ENCODE measurements at regions not wholly inside any gene's neighbourhood (a gene's known extent, or its start where the extent isn't known, plus 50 kb on each side); places are given as distances from the start of the nearest gene placed in this dataset.
A peak's percentile ranks its signal among the peaks of the same experiment; 100 is the strongest.
"Not testable (repeated sequence)": the region's sequence is repeated elsewhere in the genome, so short reads cannot be mapped to it uniquely, and the experiment has no call there.

DNA sequence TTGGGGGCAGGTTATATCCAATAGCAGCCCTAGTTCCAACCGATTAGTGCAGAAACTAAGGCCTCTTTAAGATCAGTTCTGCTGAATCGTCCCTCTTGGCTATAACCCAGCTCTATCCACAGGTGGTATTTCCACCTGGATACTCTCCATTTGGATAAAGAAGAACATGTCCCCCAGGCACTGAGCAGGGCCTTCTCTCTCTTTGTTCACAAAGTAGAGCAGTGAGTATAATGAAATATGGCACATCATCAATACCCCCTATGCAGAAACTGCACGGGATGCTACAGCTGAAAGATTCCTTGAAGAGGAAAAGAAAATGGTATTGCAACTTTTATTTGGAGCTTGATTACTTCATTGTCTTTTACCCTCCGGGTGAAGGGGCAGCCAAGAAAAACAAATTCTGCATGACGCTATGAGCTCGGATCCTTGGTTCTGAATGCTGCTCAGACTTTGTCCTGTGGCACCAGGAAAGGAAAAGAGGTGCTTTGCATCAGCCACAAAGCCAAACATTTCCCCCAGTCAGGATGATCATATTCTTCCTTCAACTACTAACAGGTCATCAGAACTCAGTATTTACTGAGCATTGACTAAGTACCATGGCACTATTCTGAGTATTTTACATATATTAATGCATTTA, 399.7 kb downstream of the NPIPA8 start:
- no peak for DNase-seq

DNA sequence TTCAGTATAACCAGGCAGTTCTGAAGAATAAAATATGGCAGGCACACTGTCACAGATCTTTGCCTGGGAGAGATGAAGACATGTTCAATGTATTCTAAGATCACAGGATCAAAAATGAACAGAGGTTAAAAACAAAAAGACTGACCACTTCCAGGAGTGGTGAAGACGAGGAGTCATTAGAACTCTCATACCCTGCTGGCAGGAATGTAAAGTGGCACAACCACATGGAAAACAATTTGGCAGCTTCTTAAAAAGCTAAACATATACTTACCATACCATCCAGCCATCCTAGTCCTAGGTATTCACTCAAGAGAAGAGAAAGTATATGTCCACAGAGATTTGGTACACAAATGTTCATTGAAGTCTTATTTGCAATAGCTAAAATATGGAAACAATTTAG, 406.3 kb downstream of the NPIPA8 start:
- no peak for DNase-seq

GRCh38 chr16:17926866-17927399, 409.6 kb downstream of the NPIPA8 start:
- DNase-seq = no peak

DNA sequence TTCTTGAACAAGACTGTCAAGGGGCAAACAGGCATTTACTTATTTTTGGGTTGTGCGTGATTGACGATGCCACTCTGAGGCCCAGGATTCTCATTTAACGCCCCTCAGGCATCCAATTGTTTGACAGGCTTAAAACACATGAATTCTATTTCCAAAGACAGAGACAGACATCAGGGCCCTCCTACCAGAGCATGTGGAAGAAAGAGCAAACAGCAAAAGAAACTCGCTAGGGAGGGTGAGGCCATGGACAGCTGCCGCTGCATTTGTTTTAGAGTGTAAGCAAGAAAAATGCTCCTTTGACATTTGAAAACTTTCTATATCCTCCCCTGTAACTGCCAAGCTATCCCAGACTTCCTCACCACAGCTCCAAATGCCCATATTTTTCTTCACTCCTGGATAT, 410.1 kb downstream of the NPIPA8 start:
- no peak for DNase-seq

DNA sequence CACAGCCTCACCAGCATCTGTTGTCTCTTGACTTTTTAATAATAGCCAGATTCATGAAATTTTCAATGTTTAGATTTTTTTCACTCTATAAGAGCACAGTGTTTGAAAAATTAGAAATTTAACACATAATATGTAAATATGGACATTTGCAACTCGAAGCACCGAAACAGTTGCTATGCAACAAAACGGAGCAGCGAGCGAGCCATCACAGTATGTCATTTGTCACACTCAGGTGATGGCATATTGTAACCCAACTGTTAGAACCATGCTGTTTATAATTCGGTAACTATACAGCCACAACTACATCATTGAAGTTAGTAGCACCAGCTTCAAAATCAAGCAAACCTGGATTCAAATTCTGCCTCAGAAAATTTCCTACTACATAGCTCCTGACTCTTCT, 410.8 kb downstream of the NPIPA8 start:
- no peak for DNase-seq

DNA sequence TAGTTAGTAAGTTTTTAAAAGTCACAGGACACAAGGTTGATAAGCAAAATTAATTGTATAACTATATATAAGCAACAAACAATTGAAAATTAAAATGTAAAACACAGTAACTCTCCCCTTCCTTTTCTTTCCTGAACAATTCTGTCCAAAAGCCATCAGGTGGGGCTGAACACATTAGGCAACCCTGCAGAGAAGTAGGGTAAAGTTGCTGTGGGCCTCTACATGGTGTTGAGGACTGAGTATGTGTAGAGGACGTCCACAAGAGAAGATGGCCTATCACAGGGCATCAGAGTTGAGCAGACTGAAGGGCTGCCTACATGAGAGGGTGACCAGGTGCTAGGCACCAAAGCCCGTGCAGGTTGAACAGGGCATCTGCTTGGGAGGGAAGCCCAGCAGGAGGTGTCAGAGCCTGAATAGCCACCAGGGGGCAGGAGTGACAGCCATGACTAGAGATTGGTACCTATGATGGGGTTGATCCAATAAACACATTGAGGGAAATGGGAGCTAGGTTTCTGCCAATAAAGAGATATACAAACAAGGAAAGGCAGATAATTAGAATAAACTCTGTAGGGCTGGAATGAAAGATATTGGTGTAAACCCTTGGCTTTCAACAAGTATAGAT, 415.1 kb downstream of the NPIPA8 start:
- DNase-seq = peak; percentile 13

DNA sequence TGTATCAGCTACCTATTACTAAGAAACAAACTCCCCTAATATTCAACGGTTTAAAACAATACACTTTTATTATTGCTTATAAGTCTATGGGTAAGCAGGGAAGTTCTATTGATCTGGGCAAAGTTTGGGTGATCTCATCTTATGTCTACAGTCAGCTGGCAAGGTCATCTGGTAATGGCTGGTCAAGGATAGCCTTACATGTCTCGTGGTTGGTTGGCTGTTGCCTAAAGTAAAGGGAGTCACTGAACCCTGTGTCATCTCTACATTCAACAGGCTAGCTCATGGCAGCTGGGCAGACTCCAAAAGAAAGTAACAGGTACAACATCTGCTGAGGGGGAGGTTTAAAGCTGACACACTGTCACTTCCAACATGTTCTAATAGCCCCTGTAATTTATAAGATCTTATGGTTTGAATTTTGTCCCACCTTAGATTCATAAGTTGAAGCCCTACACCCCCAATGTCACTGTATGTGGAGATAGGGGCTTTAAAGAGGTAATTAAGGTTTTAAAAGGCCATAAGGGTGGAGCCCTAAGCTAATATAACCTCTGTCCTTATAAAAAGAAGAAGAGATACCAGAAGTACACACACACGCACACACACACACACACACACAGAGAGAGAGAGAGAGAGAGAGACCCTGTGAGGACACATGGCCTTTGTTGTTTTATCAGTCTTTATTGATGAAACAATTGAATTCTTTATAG, 419.1 kb downstream of the NPIPA8 start:
- no peak for DNase-seq

- DNase-seq = no peak
Observed at GRCh38 chr16:17915791-17916190, 420.7 kb downstream of the NPIPA8 start.

DNA sequence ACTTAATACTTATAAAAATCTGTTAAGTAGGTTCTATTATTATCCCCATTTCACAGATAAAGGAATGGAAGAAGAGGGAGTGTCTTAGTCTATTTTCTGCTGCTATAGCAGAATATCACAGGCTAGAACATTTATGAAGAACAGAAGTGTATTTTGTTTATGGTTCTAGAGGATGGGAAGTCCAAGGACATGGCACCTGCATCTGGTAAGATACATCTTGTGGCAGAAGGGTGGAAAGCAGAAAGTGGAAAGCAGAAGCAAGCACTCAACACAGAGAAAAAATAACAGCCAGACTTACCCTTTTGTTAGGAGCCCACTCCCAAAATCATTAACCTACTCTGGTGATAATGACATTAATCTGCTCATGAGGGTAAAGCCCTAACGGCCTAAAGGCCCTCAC, 422.4 kb downstream of the NPIPA8 start:
- no peak for DNase-seq

GRCh38 chr16:17911578-17911977, 425.0 kb downstream of the NPIPA8 start:
- DNase-seq = not testable (repeated sequence)

GRCh38 chr16:17906626-17907025, 429.9 kb downstream of the NPIPA8 start:
- DNase-seq = not testable (repeated sequence)

DNA sequence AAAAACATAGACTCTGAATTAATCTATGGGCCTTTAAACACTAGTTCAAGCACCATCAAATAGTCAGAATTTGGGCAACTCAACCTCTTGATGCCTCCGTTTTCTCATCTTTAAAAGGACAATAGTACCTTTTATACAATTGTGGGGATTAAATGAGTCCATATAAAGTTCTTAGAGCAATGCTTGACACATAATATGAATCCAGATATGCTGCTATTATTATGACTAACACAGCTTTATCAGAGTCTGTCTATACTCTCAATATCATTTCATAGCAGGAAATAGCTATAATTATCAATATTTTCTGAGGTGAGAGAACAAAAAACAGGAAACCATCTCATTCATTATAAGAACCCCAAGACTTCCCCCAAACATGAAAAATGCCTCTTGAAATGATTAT, 430.5 kb upstream of the XYLT1 start:
- no peak for DNase-seq

DNA sequence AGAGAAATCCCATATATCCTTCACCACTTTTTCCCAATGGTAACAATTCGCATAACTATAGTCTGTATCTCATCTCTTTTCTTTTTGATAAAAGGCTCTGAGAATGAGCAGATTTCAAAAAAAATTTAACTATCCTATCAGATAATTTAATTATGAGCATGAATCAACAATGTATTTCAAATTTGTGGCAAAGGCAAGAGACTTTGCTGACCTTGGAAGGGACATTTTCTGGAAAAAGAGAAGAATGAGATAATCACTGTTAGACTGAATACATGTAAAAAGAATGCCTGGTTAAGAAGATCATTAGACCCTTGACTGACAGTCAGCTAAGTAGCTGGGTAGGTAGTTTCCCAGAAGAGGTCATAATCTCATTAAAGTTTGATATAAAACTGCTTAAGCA, 428.4 kb upstream of the XYLT1 start:
- no peak for DNase-seq

DNA sequence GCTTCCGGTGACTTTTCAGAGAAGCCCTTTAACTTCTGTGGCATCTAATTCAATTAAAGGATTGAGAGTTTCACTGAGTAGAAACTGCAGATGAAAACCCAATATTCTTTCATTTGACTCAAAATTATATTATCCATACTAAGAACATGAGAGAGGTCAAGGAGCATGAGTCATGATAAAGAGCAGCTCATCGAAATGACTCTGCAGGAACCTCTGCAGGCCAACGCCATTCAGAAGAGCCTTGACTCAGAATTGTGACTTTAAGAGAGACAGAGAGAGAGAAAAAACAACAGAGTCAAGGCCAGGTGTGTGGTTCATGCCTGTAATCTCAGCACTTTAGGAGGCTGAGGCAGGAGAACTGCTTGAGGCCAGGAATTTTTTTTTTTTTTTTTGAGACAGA, 417.2 kb upstream of the XYLT1 start:
- no peak for DNase-seq

DNA sequence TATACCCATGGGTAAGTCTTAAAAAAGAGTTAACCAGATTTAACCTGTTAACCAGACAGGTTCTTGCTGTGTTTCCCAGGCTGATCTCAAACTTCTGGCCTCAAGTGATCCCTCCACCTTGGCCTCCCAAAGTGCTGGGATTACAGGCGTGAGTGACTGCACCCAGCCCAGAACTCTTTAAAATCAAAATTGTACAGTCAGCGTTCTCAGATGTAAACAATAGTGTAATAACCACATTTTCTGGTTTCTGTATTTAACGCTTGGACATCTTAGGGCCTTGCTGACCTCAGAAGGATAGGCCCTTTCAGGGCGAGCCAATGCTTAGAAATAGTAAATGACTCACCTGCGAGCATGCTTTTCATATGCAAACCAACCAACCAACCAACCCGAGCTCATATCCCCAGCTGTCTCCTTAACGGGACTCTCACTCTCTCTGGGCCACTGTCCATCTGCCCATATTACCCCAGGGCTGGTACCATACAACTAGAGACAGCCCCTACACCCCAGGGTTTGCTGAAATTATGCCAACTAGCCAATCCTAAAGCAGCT, 415.0 kb upstream of the XYLT1 start:
- DNase-seq = no peak

- no peak for DNase-seq
Observed at GRCh38 chr16:17877821-17878360, 407.1 kb upstream of the XYLT1 start.

GRCh38 chr16:17866996-17867395, 396.2 kb upstream of the XYLT1 start:
- DNase-seq = no peak

GRCh38 chr16:17861981-17862479, 391.3 kb upstream of the XYLT1 start:
- no peak for DNase-seq

GRCh38 chr16:17858061-17858460, 387.3 kb upstream of the XYLT1 start:
- DNase-seq = no peak

GRCh38 chr16:17853958-17854357, 383.2 kb upstream of the XYLT1 start:
- no peak for DNase-seq

DNA sequence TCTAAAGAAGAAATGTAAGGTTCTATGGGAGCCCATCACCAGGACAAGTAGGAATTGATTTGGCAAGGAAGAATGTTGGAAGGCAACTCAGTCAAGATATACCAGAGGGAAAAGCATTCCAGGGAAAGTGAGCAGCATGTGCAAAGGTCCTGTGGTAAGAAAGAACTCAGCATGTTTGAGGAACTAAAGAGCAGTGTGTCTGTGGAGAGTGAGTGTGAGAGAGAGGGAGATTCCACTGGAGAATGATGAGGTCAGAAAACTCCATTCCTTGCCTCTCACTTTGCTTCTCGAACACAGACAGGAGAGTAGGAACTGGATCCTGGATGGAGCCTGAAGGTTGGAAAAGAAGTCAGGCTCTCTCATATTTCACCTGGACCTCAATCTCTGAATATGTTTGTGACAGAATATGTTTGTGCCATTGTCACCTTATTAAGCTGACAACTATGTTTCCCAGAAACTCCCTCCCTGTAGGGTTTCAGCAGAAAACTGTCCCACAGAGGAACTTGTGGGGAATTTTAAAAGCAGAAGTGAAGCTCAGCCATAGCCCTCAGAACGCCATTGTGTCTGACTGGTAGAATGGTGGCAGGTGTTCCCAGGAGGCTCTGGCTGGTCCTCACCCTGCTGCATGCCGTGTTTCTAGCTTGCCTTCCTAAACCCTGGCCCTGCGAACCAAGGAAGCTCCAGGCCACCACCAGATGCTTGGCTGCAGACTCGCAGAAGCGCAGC, 382.4 kb upstream of the XYLT1 start:
- DNase-seq = no peak

GRCh38 chr16:17850581-17851250, 380.0 kb upstream of the XYLT1 start:
- DNase-seq = no peak
